ENCODE measurements at regions not wholly inside any gene's neighbourhood (a gene's known extent, or its start where the extent isn't known, plus 50 kb on each side); places are given as distances from the start of the nearest gene placed in this dataset.
"Not testable (repeated sequence)": the region's sequence is repeated elsewhere in the genome, so short reads cannot be mapped to it uniquely, and the experiment has no call there.

- H3K9ac ChIP-seq (replicated peaks; ENCODE audit: extremely low read depth, insufficient read depth, low read length) = no peak overlapping the region
- DNase-seq (ENCODE audit: low read depth, low spot score) = no peak
- TF ChIP-seq, protein P1, sequence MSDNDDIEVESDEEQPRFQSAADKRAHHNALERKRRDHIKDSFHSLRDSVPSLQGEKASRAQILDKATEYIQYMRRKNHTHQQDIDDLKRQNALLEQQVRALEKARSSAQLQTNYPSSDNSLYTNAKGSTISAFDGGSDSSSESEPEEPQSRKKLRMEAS (IDR thresholded peaks at IDR 0.05; ENCODE audit: insufficient read depth, insufficient read length) = no peak
- TF ChIP-seq MYC (IDR thresholded peaks at IDR 0.05; ENCODE audit: low read depth, low read length) (no peak), GATA2 (IDR thresholded peaks at IDR 0.05; ENCODE audit: insufficient read depth, insufficient read length, low read depth, low read length) (no peak), JUN (IDR thresholded peaks at IDR 0.05; ENCODE audit: borderline replicate concordance, insufficient read depth, insufficient read length, low read depth) (no peak), POLR2A (IDR thresholded peaks at IDR 0.05; ENCODE audit: low read depth, low read length) (no peak), POLR2AphosphoS5 (IDR thresholded peaks at IDR 0.05; ENCODE audit: insufficient read depth, low read depth, low read length) (no peak), EZH2 (IDR thresholded peaks at IDR 0.05; ENCODE audit: borderline replicate concordance, low read depth, low read length, severe bottlenecking) (no peak), FOS (IDR thresholded peaks at IDR 0.05; ENCODE audit: borderline replicate concordance, insufficient read depth, low read length) (no peak)
- TF ChIP-seq, protein P2, sequence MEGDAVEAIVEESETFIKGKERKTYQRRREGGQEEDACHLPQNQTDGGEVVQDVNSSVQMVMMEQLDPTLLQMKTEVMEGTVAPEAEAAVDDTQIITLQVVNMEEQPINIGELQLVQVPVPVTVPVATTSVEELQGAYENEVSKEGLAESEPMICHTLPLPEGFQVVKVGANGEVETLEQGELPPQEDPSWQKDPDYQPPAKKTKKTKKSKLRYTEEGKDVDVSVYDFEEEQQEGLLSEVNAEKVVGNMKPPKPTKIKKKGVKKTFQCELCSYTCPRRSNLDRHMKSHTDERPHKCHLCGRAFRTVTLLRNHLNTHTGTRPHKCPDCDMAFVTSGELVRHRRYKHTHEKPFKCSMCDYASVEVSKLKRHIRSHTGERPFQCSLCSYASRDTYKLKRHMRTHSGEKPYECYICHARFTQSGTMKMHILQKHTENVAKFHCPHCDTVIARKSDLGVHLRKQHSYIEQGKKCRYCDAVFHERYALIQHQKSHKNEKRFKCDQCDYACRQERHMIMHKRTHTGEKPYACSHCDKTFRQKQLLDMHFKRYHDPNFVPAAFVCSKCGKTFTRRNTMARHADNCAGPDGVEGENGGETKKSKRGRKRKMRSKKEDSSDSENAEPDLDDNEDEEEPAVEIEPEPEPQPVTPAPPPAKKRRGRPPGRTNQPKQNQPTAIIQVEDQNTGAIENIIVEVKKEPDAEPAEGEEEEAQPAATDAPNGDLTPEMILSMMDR (IDR thresholded peaks at IDR 0.05; ENCODE audit: extremely low read depth in 1 of 2, insufficient read depth in 1 of 2, low read depth in 1 of 2, low read length in 2 of 2) = no peak
- ChIA-PET POLR2A (no interaction called here), CTCF (no interaction called here)
- no peaks in the 10 kb centered on the region for H3K9me3 ChIP-seq (replicated peaks; ENCODE audit: control insufficient read depth, insufficient read depth, low read length)
- no peaks in the 10 kb centered on the region for H3K79me2 ChIP-seq (ENCODE audit: control insufficient read depth, insufficient read depth, low read length)
- H3K4me1 ChIP-seq (ENCODE audit: control insufficient read depth, extremely low read depth, insufficient read depth, low read length) = no peaks in the 10 kb centered on the region
- H3K4me3 ChIP-seq (replicated peaks in 1 of 3; ENCODE audit: insufficient read depth in 1 of 3, low read depth in 1 of 3, low read length in 3 of 3) = no peak overlapping the region
- no peak for FAIRE-seq
- H3K4me2 ChIP-seq (ENCODE audit: insufficient read depth, low read length) = no peak overlapping the region
- H2AFZ ChIP-seq (ENCODE audit: low read depth, low read length) = no peak overlapping the region
- H3K27me3 ChIP-seq (ENCODE audit: control insufficient read depth in 2 of 2, insufficient read depth in 2 of 2, low read length in 2 of 2) = no peaks in the 10 kb centered on the region
- dilution Hi-C loops (cut with MboI; ENCODE audit: extremely low pct_ligation_motif_present, low sequenced_read_pairs) = no loop called here
- no TSS peak for BruUV-seq (replicated peaks)
- no peaks in the 10 kb centered on the region for H3K36me3 ChIP-seq (ENCODE audit: control insufficient read depth in 2 of 2, extremely low read depth in 1 of 2, insufficient read depth in 2 of 2, low read length in 2 of 2)
- H4K20me1 ChIP-seq (replicated peaks; ENCODE audit: control insufficient read depth, extremely low read depth, insufficient read depth, low read length) = no peaks in the 10 kb centered on the region
- intact Hi-C loops (cut with micrococcal nuclease) = no loop called here
- H3K27ac ChIP-seq (ENCODE audit: insufficient read depth, low read depth, low read length) = no peak overlapping the region
- no peaks in the 10 kb centered on the region for H3K9me1 ChIP-seq (replicated peaks; ENCODE audit: control insufficient read depth, extremely low read depth, insufficient read depth, low read length)
These were observed 311.6 kb downstream of the NUF2 start for GRCh38 chr1:163633366-163633765.

GRCh38 chr1:163645676-163646075 is 323.9 kb downstream of the NUF2 start:
- H3K36me3 ChIP-seq (ENCODE audit: control insufficient read depth in 2 of 2, extremely low read depth in 1 of 2, insufficient read depth in 2 of 2, low read length in 2 of 2); FAIRE-seq; H3K27me3 ChIP-seq (ENCODE audit: control insufficient read depth in 2 of 2, insufficient read depth in 2 of 2, low read length in 2 of 2); dilution Hi-C loops (cut with MboI; ENCODE audit: extremely low pct_ligation_motif_present, low sequenced_read_pairs); intact Hi-C loops (cut with micrococcal nuclease); H3K4me1 ChIP-seq (ENCODE audit: control insufficient read depth, extremely low read depth, insufficient read depth, low read length); H4K20me1 ChIP-seq (replicated peaks; ENCODE audit: control insufficient read depth, extremely low read depth, insufficient read depth, low read length); H3K79me2 ChIP-seq (ENCODE audit: control insufficient read depth, insufficient read depth, low read length); H2AFZ ChIP-seq (ENCODE audit: low read depth, low read length); H3K4me3 ChIP-seq (replicated peaks in 1 of 3; ENCODE audit: insufficient read depth in 1 of 3, low read depth in 1 of 3, low read length in 3 of 3); H3K9ac ChIP-seq (replicated peaks; ENCODE audit: extremely low read depth, insufficient read depth, low read length); CTCF ChIA-PET; BruUV-seq (replicated peaks); H3K4me2 ChIP-seq (ENCODE audit: insufficient read depth, low read length); H3K9me1 ChIP-seq (replicated peaks; ENCODE audit: control insufficient read depth, extremely low read depth, insufficient read depth, low read length); POLR2A ChIA-PET; H3K27ac ChIP-seq (ENCODE audit: insufficient read depth, low read depth, low read length); H3K9me3 ChIP-seq (replicated peaks; ENCODE audit: control insufficient read depth, insufficient read depth, low read length); DNase-seq (ENCODE audit: low read depth, low spot score): not testable (repeated sequence)
